ENCODE measurements at regions not wholly inside any gene's neighbourhood (a gene's known extent, or its start where the extent isn't known, plus 50 kb on each side); places are given as distances from the start of the nearest gene placed in this dataset.

- TF ChIP-seq POLR2A (IDR thresholded peaks at IDR 0.05; ENCODE audit: borderline replicate concordance, extremely low read depth, insufficient read depth, insufficient read length) = no peak
- TF ChIP-seq, protein P1, sequence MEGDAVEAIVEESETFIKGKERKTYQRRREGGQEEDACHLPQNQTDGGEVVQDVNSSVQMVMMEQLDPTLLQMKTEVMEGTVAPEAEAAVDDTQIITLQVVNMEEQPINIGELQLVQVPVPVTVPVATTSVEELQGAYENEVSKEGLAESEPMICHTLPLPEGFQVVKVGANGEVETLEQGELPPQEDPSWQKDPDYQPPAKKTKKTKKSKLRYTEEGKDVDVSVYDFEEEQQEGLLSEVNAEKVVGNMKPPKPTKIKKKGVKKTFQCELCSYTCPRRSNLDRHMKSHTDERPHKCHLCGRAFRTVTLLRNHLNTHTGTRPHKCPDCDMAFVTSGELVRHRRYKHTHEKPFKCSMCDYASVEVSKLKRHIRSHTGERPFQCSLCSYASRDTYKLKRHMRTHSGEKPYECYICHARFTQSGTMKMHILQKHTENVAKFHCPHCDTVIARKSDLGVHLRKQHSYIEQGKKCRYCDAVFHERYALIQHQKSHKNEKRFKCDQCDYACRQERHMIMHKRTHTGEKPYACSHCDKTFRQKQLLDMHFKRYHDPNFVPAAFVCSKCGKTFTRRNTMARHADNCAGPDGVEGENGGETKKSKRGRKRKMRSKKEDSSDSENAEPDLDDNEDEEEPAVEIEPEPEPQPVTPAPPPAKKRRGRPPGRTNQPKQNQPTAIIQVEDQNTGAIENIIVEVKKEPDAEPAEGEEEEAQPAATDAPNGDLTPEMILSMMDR (IDR thresholded peaks at IDR 0.05 in 2 of 3, conservative IDR thresholded peaks at IDR 0.05 in 1 of 3; ENCODE audit: borderline replicate concordance in 1 of 3, insufficient read depth in 1 of 3, low read depth in 2 of 3, low read length in 2 of 3) = no peak
- TF ChIP-seq SIN3A (IDR thresholded peaks at IDR 0.05; ENCODE audit: low read depth) = no peak
- TF ChIP-seq REST (IDR thresholded peaks at IDR 0.05; ENCODE audit: low read depth) = no peak
- no peak for TF ChIP-seq CEBPB (IDR thresholded peaks at IDR 0.05; ENCODE audit: low read depth)
- TF ChIP-seq CBX3 (IDR thresholded peaks at IDR 0.05; ENCODE audit: low read depth) = no peak
- TF ChIP-seq RAD21 (IDR thresholded peaks at IDR 0.05; ENCODE audit: low read depth) = no peak
- no peak for TF ChIP-seq MAX (IDR thresholded peaks at IDR 0.05)
- no peak for TF ChIP-seq POLR2AphosphoS5 (IDR thresholded peaks at IDR 0.05; ENCODE audit: low read depth, low read length)
- no peak for TF ChIP-seq ZBTB33 (IDR thresholded peaks at IDR 0.05; ENCODE audit: extremely low read depth, insufficient replicate concordance, low read length)
- TF ChIP-seq JUND (IDR thresholded peaks at IDR 0.05) = no peak
These were observed 555.0 kb downstream of the TNS3 start for GRCh38 chr7:47026780-47027361.
